Coronary artery (tissue), 2 donors: ENCODE measurements at regions not wholly inside any gene's neighbourhood (a gene's known extent, or its start where the extent isn't known, plus 50 kb on each side); places are given as distances from the start of the nearest gene placed in this dataset.

Source experiments
- DNase-seq: peaks from one replicate; pipeline ENCODE4 v3.0.0-alpha.2; 2017; ENCODE audit warnings: low spot score
- H3K27ac ChIP-seq, 2 donors: fragments of 200-600 bp; sonication (generic); one replicate each; pipeline ENCODE4 v1.5.1; 2016 to 2019
- H3K4me3 ChIP-seq: fragments of 200-600 bp; sonication (generic); 2 replicates; pipeline ENCODE4 v1.5.1; 2016; ENCODE audit warnings: mild to moderate bottlenecking, moderate library complexity
- TF ChIP-seq, protein P1 (sequence below): fragments of 200-600 bp; sonication (generic); IDR thresholded peaks from one replicate; pipeline ENCODE4 v1.5.1; 2019; ENCODE audit warnings: antibody characterized with exemption

- TF ChIP-seq, protein P1, sequence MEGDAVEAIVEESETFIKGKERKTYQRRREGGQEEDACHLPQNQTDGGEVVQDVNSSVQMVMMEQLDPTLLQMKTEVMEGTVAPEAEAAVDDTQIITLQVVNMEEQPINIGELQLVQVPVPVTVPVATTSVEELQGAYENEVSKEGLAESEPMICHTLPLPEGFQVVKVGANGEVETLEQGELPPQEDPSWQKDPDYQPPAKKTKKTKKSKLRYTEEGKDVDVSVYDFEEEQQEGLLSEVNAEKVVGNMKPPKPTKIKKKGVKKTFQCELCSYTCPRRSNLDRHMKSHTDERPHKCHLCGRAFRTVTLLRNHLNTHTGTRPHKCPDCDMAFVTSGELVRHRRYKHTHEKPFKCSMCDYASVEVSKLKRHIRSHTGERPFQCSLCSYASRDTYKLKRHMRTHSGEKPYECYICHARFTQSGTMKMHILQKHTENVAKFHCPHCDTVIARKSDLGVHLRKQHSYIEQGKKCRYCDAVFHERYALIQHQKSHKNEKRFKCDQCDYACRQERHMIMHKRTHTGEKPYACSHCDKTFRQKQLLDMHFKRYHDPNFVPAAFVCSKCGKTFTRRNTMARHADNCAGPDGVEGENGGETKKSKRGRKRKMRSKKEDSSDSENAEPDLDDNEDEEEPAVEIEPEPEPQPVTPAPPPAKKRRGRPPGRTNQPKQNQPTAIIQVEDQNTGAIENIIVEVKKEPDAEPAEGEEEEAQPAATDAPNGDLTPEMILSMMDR: no peak
- H3K4me3 ChIP-seq: no peak overlapping the region
- no peak for DNase-seq
- no peak overlapping the region for H3K27ac ChIP-seq
These were observed 338.2 kb upstream of the PREP start for GRCh38 chr6:105740946-105741645.

- DNase-seq: no peak
- TF ChIP-seq, protein P1: no peak
- Histone ChIP-seq H3K27ac (no peak overlapping the region), H3K4me3 (no peak overlapping the region)
These were observed 336.9 kb upstream of the PREP start for GRCh38 chr6:105739764-105740163.

GRCh38 chr6:105733556-105734162, 330.8 kb upstream of the PREP start:
- no peak for DNase-seq
- TF ChIP-seq, protein P1: no peak
- no peak overlapping the region for H3K4me3 ChIP-seq
- H3K27ac ChIP-seq: no peak overlapping the region

DNA sequence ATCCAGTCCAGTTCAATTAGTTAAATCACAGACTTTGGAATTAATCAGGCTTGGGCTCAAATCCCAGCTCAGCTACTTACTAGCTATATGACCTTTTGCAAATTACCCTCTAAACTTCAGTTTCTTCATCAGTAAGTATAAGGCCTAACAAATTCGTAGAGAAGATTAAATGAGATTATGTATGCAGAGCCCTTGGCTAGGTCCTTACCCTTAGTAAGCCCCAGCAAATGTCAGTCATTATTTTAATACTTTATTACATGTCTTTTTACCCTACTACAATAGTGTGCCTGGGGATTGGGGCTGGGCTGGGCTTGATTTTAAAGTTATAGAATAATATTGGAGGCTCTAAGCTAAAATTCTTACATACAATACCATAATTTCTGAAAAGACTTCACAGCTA, 326.1 kb upstream of the PREP start:
- no peak overlapping the region for H3K4me3 ChIP-seq
- no peak for DNase-seq
- H3K27ac ChIP-seq: no peak overlapping the region
- TF ChIP-seq, protein P1: no peak

- no peak overlapping the region for H3K27ac ChIP-seq
- H3K4me3 ChIP-seq: no peak overlapping the region
- no peak for DNase-seq
- TF ChIP-seq, protein P1: no peak
These were observed 324.2 kb upstream of the PREP start for GRCh38 chr6:105726902-105727655.

- no peak for DNase-seq
- Histone ChIP-seq H3K27ac (no peak overlapping the region), H3K4me3 (no peak overlapping the region)
- TF ChIP-seq, protein P1: no peak
These were observed 312.0 kb upstream of the PREP start for GRCh38 chr6:105714846-105715245.
